GM19468 (cell line): ENCODE measurements at regions not wholly inside any gene's neighbourhood (a gene's known extent, or its start where the extent isn't known, plus 50 kb on each side); places are given as distances from the start of the nearest gene placed in this dataset.

Experiments used
- ATAC-seq: cut with Tn5 transposase; IDR thresholded peaks from one replicate; pipeline ENCODE4 v1.9.1; 2021; ENCODE audit warnings: mild to moderate bottlenecking, moderate library complexity, moderate number of reproducible peaks; ENCODE audit not compliant: unreplicated experiment; ENCODE audit errors: extremely low read depth

DNA sequence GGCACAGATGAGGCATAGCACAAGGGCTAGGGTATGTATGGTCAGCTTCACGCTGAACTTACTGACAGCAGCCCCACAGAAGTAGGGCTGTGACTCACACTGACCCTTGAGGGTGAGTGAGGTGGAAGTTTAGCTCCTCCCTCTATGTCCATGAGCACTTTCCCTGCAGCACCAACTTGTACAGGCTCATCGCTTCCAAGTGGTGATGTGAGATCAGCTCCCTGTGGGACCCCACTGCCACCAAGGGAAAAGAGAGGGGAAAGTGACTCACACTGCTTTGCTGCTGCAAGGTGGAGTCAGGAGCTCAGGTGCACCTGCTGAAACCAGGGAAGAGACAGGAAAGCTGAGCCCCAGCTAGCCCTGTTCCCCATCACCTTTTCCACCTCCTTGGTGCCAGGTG is 91.5 kb downstream of the TEX51 start:
- no peak for ATAC-seq

DNA sequence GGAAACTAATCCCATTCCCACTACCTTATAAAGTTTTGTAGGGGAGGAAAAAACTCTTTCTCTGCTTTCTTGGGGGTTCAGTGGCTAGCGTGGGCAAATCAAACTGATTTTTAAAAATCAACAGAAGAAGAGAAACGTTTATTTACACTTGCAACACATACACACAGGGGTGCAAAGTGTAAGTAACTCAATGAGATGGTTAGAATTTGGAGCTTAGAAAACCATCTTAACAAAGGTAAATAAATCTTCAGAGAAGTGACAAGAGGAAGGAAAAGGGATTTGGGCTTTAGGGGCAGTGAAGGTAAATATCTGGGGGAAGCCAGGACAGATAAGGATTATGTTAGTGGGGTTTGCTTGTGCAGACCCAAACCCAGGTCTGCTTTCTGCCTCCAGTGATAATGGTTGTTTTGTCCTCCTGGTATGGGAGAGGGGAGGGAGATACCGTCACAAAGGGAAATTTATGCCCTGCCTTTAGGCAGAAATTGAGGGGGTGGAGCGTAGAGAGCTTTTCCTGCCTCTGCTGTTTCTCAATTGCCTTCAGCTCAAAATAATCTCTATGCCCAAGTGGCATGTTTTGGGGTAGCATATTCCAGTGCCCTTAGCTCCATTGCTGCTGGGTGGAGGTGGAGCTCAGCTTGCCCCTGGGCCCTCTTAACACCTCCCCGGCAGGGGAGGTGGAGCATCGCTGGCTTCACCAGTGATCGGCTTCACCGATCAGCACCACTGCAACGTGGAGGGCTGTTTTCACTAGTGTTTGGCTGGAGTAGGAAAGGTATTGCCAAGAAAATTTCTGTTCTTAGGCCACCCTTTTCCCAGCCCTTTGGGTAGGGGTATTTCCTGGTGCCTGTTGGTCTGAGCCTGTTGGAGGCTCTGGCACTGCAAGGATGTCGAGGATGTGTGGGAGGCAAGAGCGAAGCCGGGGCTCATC is 92.2 kb downstream of the TEX51 start:
- ATAC-seq, result no peak

DNA sequence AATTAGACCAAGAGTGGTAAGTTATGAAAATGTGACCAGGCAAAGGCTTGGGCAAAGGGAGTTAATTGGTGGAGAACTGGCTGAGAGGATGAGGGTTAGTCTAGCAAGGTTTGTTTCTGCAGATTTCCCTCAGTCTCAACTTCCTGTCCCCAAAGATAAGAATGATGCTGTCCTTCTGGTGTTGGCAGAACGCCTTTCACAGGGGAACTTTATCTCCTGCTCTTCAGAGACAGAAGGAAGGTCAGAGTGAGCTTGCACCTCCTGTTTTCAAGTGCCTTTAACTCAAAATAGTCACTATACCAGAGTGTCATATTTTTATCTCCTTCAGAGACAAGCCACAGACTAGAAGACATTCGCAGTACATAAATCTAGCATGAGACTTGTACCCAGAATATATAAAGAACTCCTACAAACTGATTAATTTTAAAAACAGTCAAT is 95.7 kb downstream of the TEX51 start:
- no peak for ATAC-seq

DNA sequence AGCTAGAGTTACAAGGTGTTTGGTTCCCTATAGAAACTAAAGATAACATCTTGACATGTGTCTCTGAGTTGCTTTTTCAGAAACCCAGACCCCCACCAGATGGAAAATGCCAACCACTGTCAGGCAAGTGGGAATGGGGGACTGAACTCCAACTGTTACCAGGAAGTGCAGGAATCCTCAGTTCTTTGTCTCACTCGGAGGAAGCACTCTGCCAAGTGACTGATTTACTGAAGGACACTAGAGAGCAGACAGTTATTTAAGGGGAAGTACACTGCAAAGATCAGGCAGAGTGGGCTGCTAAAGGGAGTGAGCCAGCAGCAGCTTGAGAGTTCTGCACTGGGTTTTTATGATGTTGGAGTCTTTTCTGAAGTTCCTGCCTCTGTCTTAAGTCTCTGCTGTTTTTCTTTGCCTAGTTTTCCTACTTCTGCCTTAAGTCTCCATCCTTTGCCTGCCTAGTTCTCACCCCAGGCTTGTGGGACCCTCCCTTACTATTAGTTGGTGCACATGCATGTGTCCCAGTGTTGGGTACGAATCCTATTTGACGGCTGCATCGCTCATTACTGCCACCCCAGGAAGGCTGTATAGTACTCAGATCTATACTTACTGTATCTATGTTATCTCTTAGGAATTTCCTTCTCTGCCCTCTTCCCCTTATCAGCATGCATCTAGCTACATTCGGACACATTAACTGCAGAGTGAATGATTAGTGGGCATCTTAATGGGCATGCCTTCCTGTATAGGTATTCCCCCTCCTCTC is 97.1 kb downstream of the TEX51 start:
- ATAC-seq, result no peak

DNA sequence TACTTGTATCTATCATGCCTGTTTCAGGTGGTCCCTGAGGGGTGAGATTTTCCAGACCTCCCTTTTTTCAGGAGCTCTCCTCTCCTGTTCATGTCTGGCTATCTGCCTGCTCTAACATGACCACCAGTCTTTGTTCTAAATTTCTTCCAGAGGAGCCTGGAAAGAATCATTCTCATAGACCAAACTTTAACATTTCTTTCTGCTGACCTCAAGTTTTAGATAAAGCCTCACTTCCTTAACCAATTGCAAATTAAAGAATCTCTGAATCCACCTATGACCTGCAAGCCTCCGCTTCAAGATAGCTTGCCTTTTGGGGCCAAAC is 97.6 kb downstream of the TEX51 start:
- no peak for ATAC-seq
